H7 (cell line): ENCODE measurements at regions not wholly inside any gene's neighbourhood (a gene's known extent, or its start where the extent isn't known, plus 50 kb on each side); places are given as distances from the start of the nearest gene placed in this dataset.

ENCODE experiments used
- DNase-seq: peaks from one replicate; pipeline ENCODE4 v3.0.0; 2012
- H3K27me3 ChIP-seq: 2 replicates; pipeline ENCODE4 v1.6.0; 2011; ENCODE audit warnings: mild to moderate bottlenecking, low read length; ENCODE audit not compliant: control insufficient read depth, insufficient read depth
- H3K36me3 ChIP-seq: replicated peaks from 2 replicates; pipeline ENCODE4 v1.5.1; 2011; ENCODE audit warnings: low read length; ENCODE audit not compliant: control insufficient read depth, insufficient read depth
- H3K4me3 ChIP-seq: 2 replicates; pipeline ENCODE4 v1.5.1; 2011; ENCODE audit warnings: low read depth, mild to moderate bottlenecking, control low read depth, low read length, moderate library complexity; ENCODE audit not compliant: insufficient read depth

GRCh38 chr4:13182133-13182532 is 302.0 kb downstream of the RAB28 start:
- Histone ChIP-seq H3K36me3 (no peaks in the 10 kb centered on the region), H3K4me3 (no peak overlapping the region), H3K27me3 (no peaks in the 10 kb centered on the region)
- no peak for DNase-seq

GRCh38 chr4:13181681-13182080 is 302.5 kb downstream of the RAB28 start:
- Histone ChIP-seq H3K27me3 (no peaks in the 10 kb centered on the region), H3K36me3 (no peaks in the 10 kb centered on the region), H3K4me3 (no peak overlapping the region)
- DNase-seq, result no peak

- Histone ChIP-seq H3K27me3 (no peaks in the 10 kb centered on the region), H3K4me3 (no peak overlapping the region), H3K36me3 (no peaks in the 10 kb centered on the region)
- no peak for DNase-seq
Measured at GRCh38 chr4:13180701-13181100, 303.4 kb downstream of the RAB28 start.

GRCh38 chr4:13178621-13179020 is 305.5 kb downstream of the RAB28 start:
- H3K27me3 ChIP-seq, result no peaks in the 10 kb centered on the region
- no peak overlapping the region for H3K4me3 ChIP-seq
- no peaks in the 10 kb centered on the region for H3K36me3 ChIP-seq
- no peak for DNase-seq

- Histone ChIP-seq H3K4me3 (no peak overlapping the region), H3K36me3 (no peaks in the 10 kb centered on the region)
Measured at GRCh38 chr4:13176741-13177142, 307.4 kb downstream of the RAB28 start.

GRCh38 chr4:13174926-13175325 is 309.2 kb downstream of the RAB28 start:
- Histone ChIP-seq H3K4me3 (no peak overlapping the region), H3K27me3 (no peaks in the 10 kb centered on the region), H3K36me3 (no peaks in the 10 kb centered on the region)
- no peak for DNase-seq

More at GRCh38 chr4:13176741-13177142, 307.4 kb downstream of the RAB28 start:
- no peaks in the 10 kb centered on the region for H3K27me3 ChIP-seq
- no peak for DNase-seq

GRCh38 chr4:13174001-13174400 is 310.1 kb downstream of the RAB28 start:
- DNase-seq, result no peak
- H3K27me3 ChIP-seq, result no peaks in the 10 kb centered on the region
- H3K36me3 ChIP-seq, result no peaks in the 10 kb centered on the region
- H3K4me3 ChIP-seq, result no peak overlapping the region

- Histone ChIP-seq H3K36me3 (no peaks in the 10 kb centered on the region), H3K4me3 (no peak overlapping the region), H3K27me3 (no peaks in the 10 kb centered on the region)
- no peak for DNase-seq
Measured at GRCh38 chr4:13171292-13172057, 312.7 kb downstream of the RAB28 start.

- Histone ChIP-seq H3K4me3 (no peak overlapping the region), H3K36me3 (no peaks in the 10 kb centered on the region), H3K27me3 (no peaks in the 10 kb centered on the region)
- DNase-seq, result no peak
Measured at GRCh38 chr4:13169731-13170525, 314.2 kb downstream of the RAB28 start.

GRCh38 chr4:13168326-13168725 is 315.8 kb downstream of the RAB28 start:
- Histone ChIP-seq H3K36me3 (no peaks in the 10 kb centered on the region), H3K4me3 (no peak overlapping the region), H3K27me3 (no peaks in the 10 kb centered on the region)
- DNase-seq, result no peak

- DNase-seq, result no peak
- Histone ChIP-seq H3K36me3 (no peaks in the 10 kb centered on the region), H3K4me3 (no peak overlapping the region), H3K27me3 (no peaks in the 10 kb centered on the region)
Measured at GRCh38 chr4:13166214-13166613, 317.9 kb downstream of the RAB28 start.

- DNase-seq, result no peak
- Histone ChIP-seq H3K36me3 (no peaks in the 10 kb centered on the region), H3K27me3 (no peaks in the 10 kb centered on the region), H3K4me3 (no peak overlapping the region)
Measured at GRCh38 chr4:13164783-13165331, 319.3 kb downstream of the RAB28 start.

GRCh38 chr4:13162886-13163285 is 321.3 kb downstream of the RAB28 start:
- peak; percentile 6 for DNase-seq
- no peak overlapping the region for H3K4me3 ChIP-seq

GRCh38 chr4:13160920-13161319 is 323.2 kb downstream of the RAB28 start:
- DNase-seq, result no peak
- Histone ChIP-seq H3K27me3 (no peaks in the 10 kb centered on the region), H3K4me3 (no peak overlapping the region), H3K36me3 (no peaks in the 10 kb centered on the region)

More at GRCh38 chr4:13162886-13163285, 321.3 kb downstream of the RAB28 start:
- Histone ChIP-seq H3K27me3 (no peaks in the 10 kb centered on the region), H3K36me3 (no peaks in the 10 kb centered on the region)
